Body of pancreas (tissue), 4 donors: ENCODE measurements at regions not wholly inside any gene's neighbourhood (a gene's known extent, or its start where the extent isn't known, plus 50 kb on each side); places are given as distances from the start of the nearest gene placed in this dataset.

Experiments used
- POLR2A ChIP-seq, 3 donors: fragments of 450-650 bp; IDR thresholded peaks; one replicate each; pipeline ENCODE4 v1.6.1; 2016; ENCODE audit warnings: antibody characterized with exemption in 3 of 3, mild to moderate bottlenecking in 2 of 3
- TF ChIP-seq, protein P1 (sequence below), 7 experiments: fragments of 450-650 bp in 4 of 7; fragments of 200-600 bp in 3 of 7; sonication (generic) in 3 of 7; IDR thresholded peaks; one replicate each; pipeline ENCODE4 v1.5.1; 2016 to 2019; ENCODE audit warnings: antibody characterized with exemption in 7 of 7

DNA sequence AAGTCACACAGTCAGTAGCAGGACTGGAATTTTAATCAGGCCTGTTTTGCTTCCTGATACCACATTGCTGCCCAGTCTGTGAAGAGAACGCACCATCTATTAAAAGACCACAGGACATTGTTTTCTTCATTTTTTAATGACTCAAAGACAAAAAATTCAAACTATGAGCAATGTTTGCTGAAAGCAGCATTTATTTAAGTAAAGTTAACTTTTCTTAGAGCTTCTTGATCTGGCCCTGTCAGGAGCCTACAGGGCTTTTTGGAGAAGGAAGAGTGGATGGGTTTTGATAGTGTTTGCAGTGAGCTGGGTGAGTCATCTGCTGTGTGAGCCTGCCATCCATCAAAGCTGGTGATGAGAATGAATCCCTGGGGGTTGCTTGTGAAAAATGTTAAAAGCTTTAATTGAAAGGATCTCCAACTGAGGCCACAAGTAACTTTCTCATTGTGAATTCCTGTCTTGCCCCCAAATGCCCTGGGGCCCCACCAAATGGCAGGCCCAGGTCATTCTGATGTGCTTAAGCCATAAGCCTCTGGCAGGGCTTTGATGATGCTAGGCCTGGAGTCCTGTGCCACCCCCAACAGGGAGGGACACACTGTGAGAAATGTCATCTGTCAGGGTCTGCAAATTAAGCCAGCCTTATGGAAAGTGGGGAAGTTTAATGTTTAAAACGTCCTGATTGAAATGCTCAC is 136.2 kb upstream of the PFN2 start:
- TF ChIP-seq, protein P1, sequence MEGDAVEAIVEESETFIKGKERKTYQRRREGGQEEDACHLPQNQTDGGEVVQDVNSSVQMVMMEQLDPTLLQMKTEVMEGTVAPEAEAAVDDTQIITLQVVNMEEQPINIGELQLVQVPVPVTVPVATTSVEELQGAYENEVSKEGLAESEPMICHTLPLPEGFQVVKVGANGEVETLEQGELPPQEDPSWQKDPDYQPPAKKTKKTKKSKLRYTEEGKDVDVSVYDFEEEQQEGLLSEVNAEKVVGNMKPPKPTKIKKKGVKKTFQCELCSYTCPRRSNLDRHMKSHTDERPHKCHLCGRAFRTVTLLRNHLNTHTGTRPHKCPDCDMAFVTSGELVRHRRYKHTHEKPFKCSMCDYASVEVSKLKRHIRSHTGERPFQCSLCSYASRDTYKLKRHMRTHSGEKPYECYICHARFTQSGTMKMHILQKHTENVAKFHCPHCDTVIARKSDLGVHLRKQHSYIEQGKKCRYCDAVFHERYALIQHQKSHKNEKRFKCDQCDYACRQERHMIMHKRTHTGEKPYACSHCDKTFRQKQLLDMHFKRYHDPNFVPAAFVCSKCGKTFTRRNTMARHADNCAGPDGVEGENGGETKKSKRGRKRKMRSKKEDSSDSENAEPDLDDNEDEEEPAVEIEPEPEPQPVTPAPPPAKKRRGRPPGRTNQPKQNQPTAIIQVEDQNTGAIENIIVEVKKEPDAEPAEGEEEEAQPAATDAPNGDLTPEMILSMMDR (IDR thresholded peaks at IDR 0.05), result no peak
- no peak for TF ChIP-seq POLR2A (IDR thresholded peaks at IDR 0.05)
